Mammary epithelial cell (primary cell): ENCODE measurements at regions not wholly inside any gene's neighbourhood (a gene's known extent, or its start where the extent isn't known, plus 50 kb on each side); places are given as distances from the start of the nearest gene placed in this dataset.
A peak's percentile ranks its signal among the peaks of the same experiment; 100 is the strongest.

ENCODE experiments used
- EZH2 ChIP-seq: IDR thresholded peaks from 2 replicates; pipeline ENCODE4 v1.6.1; 2012; ENCODE audit warnings: low read length, inconsistent platforms, borderline replicate concordance
- TF ChIP-seq, protein P1 (sequence below), 2 donors: IDR thresholded peaks in 1 of 2; conservative IDR thresholded peaks in 1 of 2; 2 replicates each; pipeline ENCODE4 v1.5.1; 2011 to 2012; ENCODE audit warnings: inconsistent platforms in 2 of 2, low read length in 2 of 2, mild to moderate bottlenecking in 2 of 2, control low read depth in 1 of 2, low read depth in 1 of 2; ENCODE audit not compliant: insufficient read depth in 1 of 2; ENCODE audit errors: extremely low read depth in 1 of 2

DNA sequence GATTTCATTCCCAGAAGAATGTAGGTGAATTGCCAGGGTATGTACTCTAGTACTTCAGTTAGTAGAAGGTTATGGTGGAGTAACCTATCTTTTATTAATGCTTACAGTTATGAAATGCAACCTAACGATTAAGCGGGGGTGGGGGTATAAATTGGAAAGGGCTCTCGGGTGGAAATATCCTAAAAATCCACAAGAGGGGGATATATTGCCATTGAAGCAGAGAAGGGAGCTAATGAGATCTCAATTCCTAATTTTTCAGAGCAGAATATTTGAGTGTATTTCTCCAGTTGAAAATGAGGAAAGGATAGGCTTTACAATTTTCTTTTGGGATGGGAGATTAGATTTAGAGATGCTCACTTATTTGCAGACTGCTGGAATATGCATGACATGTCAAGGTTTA lies 90.8 kb downstream of the DNAJB9 start:
- TF ChIP-seq, protein P1, sequence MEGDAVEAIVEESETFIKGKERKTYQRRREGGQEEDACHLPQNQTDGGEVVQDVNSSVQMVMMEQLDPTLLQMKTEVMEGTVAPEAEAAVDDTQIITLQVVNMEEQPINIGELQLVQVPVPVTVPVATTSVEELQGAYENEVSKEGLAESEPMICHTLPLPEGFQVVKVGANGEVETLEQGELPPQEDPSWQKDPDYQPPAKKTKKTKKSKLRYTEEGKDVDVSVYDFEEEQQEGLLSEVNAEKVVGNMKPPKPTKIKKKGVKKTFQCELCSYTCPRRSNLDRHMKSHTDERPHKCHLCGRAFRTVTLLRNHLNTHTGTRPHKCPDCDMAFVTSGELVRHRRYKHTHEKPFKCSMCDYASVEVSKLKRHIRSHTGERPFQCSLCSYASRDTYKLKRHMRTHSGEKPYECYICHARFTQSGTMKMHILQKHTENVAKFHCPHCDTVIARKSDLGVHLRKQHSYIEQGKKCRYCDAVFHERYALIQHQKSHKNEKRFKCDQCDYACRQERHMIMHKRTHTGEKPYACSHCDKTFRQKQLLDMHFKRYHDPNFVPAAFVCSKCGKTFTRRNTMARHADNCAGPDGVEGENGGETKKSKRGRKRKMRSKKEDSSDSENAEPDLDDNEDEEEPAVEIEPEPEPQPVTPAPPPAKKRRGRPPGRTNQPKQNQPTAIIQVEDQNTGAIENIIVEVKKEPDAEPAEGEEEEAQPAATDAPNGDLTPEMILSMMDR (conservative IDR thresholded peaks at IDR 0.05 in 1 of 2, IDR thresholded peaks at IDR 0.05 in 1 of 2; ENCODE audit: extremely low read depth in 1 of 2, insufficient read depth in 1 of 2, low read depth in 1 of 2, low read length in 2 of 2) = peak; percentile 17 to 22
- TF ChIP-seq EZH2 = no peak
